ENCODE measurements at regions not wholly inside any gene's neighbourhood (a gene's known extent, or its start where the extent isn't known, plus 50 kb on each side); places are given as distances from the start of the nearest gene placed in this dataset.
A peak's percentile ranks its signal among the peaks of the same experiment; 100 is the strongest.

DNA sequence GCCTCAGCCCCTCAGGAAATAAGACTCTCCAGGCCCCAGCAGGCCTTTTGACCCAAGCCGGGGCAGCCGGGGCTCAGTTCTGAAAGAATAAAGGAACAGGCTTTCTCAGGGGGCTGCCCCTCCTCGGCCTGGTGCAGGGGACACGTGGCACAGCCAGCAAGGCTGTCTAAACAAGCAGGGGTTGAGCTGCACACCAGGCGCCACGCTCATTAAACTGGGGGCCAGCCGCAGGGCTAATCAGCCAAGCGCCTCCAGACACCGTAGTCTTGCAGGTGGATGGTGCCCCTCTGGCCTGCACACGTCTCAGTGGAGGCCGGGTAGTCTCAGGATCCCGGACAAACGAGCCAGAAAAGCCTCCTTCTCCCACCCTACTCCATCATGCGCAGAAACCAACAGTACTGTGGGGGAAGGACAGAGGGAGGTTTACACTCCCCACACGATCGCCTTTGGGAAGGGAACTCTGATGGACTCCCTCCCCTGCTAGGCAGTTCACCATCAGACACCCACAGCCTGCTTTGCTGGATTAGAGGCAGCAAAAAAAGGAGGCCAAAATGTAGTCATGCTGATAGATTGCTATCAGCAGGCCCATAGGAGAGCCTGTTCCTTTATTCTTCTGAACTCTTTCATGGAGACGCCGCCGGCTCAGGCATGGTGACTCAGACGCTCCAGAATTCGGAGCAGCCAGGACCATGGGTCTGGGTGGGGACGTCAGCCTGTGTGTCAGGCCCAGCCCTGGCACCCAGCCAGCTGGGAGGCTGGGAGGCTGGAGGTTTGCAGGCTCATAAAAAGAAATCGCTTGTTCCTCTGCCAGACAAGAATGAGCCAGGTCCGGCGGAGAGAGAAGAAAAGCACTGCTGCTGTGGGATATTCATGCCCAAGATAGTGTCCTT lies 342.4 kb downstream of the BCOR start:
- Histone ChIP-seq H3K4me1 (peaks cover 21 to 31% of the 10 kb centered on the region in 2 donors), H3K9me3 (no peaks in the 10 kb centered on the region), H3K27ac (peak overlapping the region; percentile 73 to 84 (median 83)), H3K36me3 (no peaks in the 10 kb centered on the region), H3K27me3 (no peaks in the 10 kb centered on the region), H3K4me3 (replicated peaks in 1 of 3) (no peak overlapping the region)
- intact Hi-C loops (cut with DNase I): no loop called here
- peak in 1 of 2 donors; percentile 3 for TF ChIP-seq POLR2A (IDR thresholded peaks at IDR 0.05)
- TF ChIP-seq, protein P1, sequence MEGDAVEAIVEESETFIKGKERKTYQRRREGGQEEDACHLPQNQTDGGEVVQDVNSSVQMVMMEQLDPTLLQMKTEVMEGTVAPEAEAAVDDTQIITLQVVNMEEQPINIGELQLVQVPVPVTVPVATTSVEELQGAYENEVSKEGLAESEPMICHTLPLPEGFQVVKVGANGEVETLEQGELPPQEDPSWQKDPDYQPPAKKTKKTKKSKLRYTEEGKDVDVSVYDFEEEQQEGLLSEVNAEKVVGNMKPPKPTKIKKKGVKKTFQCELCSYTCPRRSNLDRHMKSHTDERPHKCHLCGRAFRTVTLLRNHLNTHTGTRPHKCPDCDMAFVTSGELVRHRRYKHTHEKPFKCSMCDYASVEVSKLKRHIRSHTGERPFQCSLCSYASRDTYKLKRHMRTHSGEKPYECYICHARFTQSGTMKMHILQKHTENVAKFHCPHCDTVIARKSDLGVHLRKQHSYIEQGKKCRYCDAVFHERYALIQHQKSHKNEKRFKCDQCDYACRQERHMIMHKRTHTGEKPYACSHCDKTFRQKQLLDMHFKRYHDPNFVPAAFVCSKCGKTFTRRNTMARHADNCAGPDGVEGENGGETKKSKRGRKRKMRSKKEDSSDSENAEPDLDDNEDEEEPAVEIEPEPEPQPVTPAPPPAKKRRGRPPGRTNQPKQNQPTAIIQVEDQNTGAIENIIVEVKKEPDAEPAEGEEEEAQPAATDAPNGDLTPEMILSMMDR (IDR thresholded peaks at IDR 0.05): no peak
- DNase-seq: peak; percentile 72 to 77
- WGBS, 2 donors: 29% methylated on average over 10 of the region's 25 CpGs; no CpG with 5 or more reads in 1 of the 2 donors

DNA sequence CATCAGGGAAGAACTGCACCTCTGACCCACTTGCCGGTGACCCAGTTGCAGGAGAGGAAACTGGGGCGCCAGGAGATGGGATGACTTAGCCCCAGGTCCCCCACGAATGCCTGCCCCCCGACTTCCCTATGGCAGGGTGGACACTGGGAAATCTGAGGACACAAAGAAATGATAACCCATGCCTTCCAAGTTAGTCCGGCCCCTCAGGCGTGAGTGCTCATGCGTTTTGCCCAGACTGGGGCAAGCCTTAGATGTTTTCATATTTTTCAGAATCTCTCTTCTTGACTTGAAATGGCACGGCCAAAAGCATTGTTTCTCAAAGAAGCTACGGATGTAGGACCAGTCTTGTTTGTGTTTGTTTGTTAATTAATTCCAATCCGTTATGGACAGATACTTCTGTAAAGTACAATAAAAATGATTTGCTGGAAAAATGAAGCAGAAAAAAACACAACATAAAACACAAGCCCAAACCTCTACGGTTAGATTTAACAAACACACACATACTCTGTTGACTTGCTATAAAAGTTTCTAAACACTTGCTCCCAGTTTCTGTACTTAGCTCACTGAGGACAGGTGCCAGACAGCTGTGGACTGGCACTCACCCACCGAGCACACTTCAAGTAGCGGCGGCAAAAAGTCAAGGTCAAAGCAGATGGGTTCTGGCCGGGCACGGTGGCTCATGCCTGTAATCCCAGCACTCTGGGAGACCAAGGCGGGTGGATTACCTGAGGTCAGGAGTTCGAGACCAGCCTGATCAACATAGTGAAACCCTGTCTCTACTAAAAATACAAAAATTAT lies 341.5 kb downstream of the BCOR start:
- no peaks in the 10 kb centered on the region for H3K36me3 ChIP-seq
- TF ChIP-seq, protein P1 (IDR thresholded peaks at IDR 0.05): no peak
- 69 to 85% methylated on average over 11 to 14 of the region's 18 CpGs for WGBS, 2 donors
- intact Hi-C loops (cut with DNase I): no loop called here
- no peaks in the 10 kb centered on the region for H3K27me3 ChIP-seq
- no peaks in the 10 kb centered on the region for H3K9me3 ChIP-seq
- peaks cover 24 to 34% of the 10 kb centered on the region in 2 donors for H3K4me1 ChIP-seq
- no peak overlapping the region for H3K4me3 ChIP-seq (replicated peaks in 1 of 3)
- H3K27ac ChIP-seq: peak overlapping the region; percentile 73 to 84 (median 83)
- peak; percentile 41 to 55 for DNase-seq

DNA sequence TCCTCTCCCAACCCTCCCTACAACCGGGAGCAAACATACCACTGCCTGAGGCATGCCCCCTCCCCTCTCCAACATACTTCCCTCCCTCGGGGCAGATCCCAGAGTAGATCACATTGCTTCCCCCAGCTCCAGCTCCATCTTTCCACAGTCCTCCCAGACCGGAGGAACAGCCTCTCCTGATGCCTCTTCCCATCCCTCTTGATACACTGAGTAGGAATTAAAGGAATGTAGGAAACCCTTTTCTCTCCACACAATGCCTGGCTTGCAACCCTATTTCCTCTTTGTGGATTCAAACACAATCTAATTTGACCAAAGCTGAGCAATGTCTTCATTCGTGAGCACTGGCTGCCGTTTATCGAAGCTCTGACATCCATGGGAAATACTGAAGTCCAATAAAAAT lies 339.8 kb downstream of the BCOR start:
- 70 to 74% methylated on average over 6 of the region's 6 CpGs for WGBS, 2 donors
- no peak for TF ChIP-seq POLR2A (IDR thresholded peaks at IDR 0.05)
- Histone ChIP-seq H3K27me3 (no peaks in the 10 kb centered on the region), H3K4me1 (peaks cover 24 to 34% of the 10 kb centered on the region in 2 donors), H3K36me3 (no peaks in the 10 kb centered on the region), H3K4me3 (replicated peaks in 1 of 3) (no peak overlapping the region), H3K9me3 (no peaks in the 10 kb centered on the region), H3K27ac (peak overlapping the region in 1 of 3 donors; percentile 5)
- DNase-seq: no peak
- intact Hi-C loops (cut with DNase I): no loop called here

DNA sequence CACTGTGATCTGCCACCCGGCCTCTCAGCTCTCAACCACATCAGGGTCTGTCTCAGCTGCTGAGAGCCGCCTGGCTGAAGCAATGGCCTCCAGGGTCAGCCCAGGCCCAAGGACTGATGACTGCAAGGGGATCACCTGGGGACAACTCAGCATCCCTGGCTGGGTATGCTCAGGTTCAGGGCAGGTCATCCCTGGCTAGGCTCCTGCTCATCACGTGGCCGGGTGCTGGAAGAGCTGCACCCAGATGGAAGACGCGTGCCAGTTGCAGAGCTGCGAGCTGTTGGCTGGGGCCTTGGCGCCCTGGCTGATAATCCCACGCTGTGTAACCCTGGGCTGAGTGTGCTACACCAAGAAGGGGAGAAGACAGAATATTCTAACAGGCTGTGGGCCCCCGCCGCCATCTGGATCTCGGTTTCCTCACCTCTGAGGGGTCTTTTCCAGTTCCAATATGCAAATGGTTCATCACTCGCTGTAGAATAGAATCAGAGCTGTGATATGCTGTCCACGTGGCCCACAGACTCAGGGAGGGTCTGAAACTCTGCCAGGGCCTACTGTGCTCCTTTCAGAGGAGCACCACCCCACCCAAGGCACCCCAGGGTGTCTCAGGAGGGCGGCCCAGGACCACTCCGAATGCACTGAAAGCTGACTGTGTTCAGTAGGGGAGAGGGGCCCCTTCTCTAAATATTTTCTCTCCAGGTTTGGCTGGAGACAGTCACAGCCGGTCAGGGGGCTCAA lies 338.8 kb downstream of the BCOR start:
- Histone ChIP-seq H3K4me1 (peaks cover 24 to 34% of the 10 kb centered on the region in 2 donors), H3K27me3 (no peaks in the 10 kb centered on the region), H3K36me3 (no peaks in the 10 kb centered on the region), H3K27ac (peak overlapping the region; percentile 77 to 89 (median 88)), H3K4me3 (replicated peaks in 1 of 3) (no peak overlapping the region), H3K9me3 (no peaks in the 10 kb centered on the region)
- TF ChIP-seq, protein P1 (IDR thresholded peaks at IDR 0.05): no peak
- TF ChIP-seq POLR2A (IDR thresholded peaks at IDR 0.05): no peak
- intact Hi-C loops (cut with DNase I): no loop called here
- peak in 1 of 2 donors; percentile 33 for DNase-seq
- WGBS, 2 donors: 100% methylated on average over 4 of the region's 17 CpGs; no CpG with 5 or more reads in 1 of the 2 donors

Measured in thyroid gland (tissue), 4 donors.